Spleen (tissue), 11 donors: ENCODE measurements at regions not wholly inside any gene's neighbourhood (a gene's known extent, or its start where the extent isn't known, plus 50 kb on each side); places are given as distances from the start of the nearest gene placed in this dataset.
"Not testable (repeated sequence)": the region's sequence is repeated elsewhere in the genome, so short reads cannot be mapped to it uniquely, and the experiment has no call there.

Experiments used
- DNase-seq: peaks from one replicate; pipeline ENCODE4 v3.0.0-alpha.2; 2020
- H3K27ac ChIP-seq, 8 donors: fragments of 200-600 bp; sonication (generic) in 7 of 8; 1 replicate in 4 of 8; 2 replicates in 4 of 8; pipeline versions ENCODE4 v1.5.0 to v1.8.0; 2016 to 2021; ENCODE audit warnings: inconsistent platforms in 4 of 8, mild to moderate bottlenecking in 4 of 8, moderate library complexity in 1 of 8
- H3K27me3 ChIP-seq, 7 donors: fragments of 200-600 bp; sonication (generic) in 6 of 7; replicated peaks in 1 of 7; 1 replicate in 4 of 7; 2 replicates in 3 of 7; pipeline versions ENCODE4 v1.5.0 to v1.8.0; 2016 to 2021; ENCODE audit warnings: inconsistent platforms in 3 of 7, mild to moderate bottlenecking in 1 of 7
- H3K36me3 ChIP-seq, 6 donors: fragments of 200-600 bp; sonication (generic) in 5 of 6; 1 replicate in 4 of 6; 2 replicates in 2 of 6; pipeline versions ENCODE4 v1.5.0 to v1.8.0; 2016 to 2021; ENCODE audit warnings: inconsistent platforms in 2 of 6
- H3K4me1 ChIP-seq, 6 donors: fragments of 200-600 bp; sonication (generic) in 5 of 6; 1 replicate in 3 of 6; 2 replicates in 3 of 6; pipeline versions ENCODE4 v1.5.0 to v1.8.0; 2016 to 2021; ENCODE audit warnings: inconsistent platforms in 3 of 6
- H3K4me3 ChIP-seq, 8 donors: fragments of 200-600 bp; sonication (generic) in 7 of 8; 1 replicate in 4 of 8; 2 replicates in 4 of 8; pipeline versions ENCODE4 v1.5.0 to v1.8.0; 2016 to 2021; ENCODE audit warnings: inconsistent platforms in 4 of 8, mild to moderate bottlenecking in 4 of 8, moderate library complexity in 2 of 8
- H3K9me3 ChIP-seq, 8 donors: fragments of 200-600 bp; sonication (generic) in 7 of 8; 1 replicate in 4 of 8; 2 replicates in 4 of 8; pipeline versions ENCODE4 v1.5.0 to v1.8.0; 2016 to 2021; ENCODE audit warnings: inconsistent platforms in 4 of 8
- CTCF ChIP-seq, 11 experiments: fragments of 200-600 bp in 7 of 11; fragments of 450-650 bp in 4 of 11; sonication (generic) in 4 of 11; IDR thresholded peaks in 8 of 11; conservative IDR thresholded peaks in 3 of 11; 1 replicate in 7 of 11; 2 replicates in 4 of 11; pipeline versions ENCODE4 v1.4.0 to v1.8.0; 2016 to 2021; ENCODE audit warnings: antibody characterized with exemption in 11 of 11, inconsistent platforms in 4 of 11, mild to moderate bottlenecking in 1 of 11
- POLR2A ChIP-seq, 3 donors: fragments of 450-650 bp; IDR thresholded peaks; one replicate each; pipeline ENCODE4 v1.5.1; 2017; ENCODE audit warnings: antibody characterized with exemption in 3 of 3, mild to moderate bottlenecking in 1 of 3
- POLR2AphosphoS5 ChIP-seq, 3 donors: sonication (generic); formaldehyde crosslinking; IDR thresholded peaks; one replicate each; pipeline ENCODE4 v1.5.1; 2017; ENCODE audit warnings: antibody characterized with exemption in 3 of 3
- WGBS, 5 donors: extraction: QIAGEN DNeasy Blood & Tissue Kit in 3 of 5; methylation state at CpG; one replicate each; pipeline versions ENCODE4 v1.1.5 to v1.1.7; 2013 to 2018; 5-methylcytosine and 5-hydroxymethylcytosine counted together
- intact Hi-C: fragments of 100-400 bp; cut with DNase I; formaldehyde crosslinking; loops from one replicate; pipeline ENCODE4 v1.15.0; 2023; ENCODE audit warnings: low total_unique reads
- donor health status: healthy with polysubstance abuse.
- donor health status: DM: no; HTN: no; CAD: no; lungs with moderate emphysema.
- donor health status: DM: no; HTN: no; CAD: no.
- donor health status: Bipolar disorder and iron deficiency.
- donor health status: healthy.
- donor health status: DM: no; HTN: no; CAD: no.
- donor health status: DM: yes; HTN: yes; CAD: no.

- intact Hi-C loops, result no loop called here
- peak; percentile 91 for DNase-seq
- no peaks in the 10 kb centered on the region for H3K9me3 ChIP-seq
- peak overlapping the region in 1 of 8 donors; percentile 37 for H3K27ac ChIP-seq
- peak overlapping the region in 1 of 8 donors; percentile 43 for H3K4me3 ChIP-seq
- WGBS, 5 donors, result 12 to 25% (median 20%) methylated on average over 12 to 22 of the region's 24 CpGs
- no peaks in the 10 kb centered on the region for H3K27me3 ChIP-seq
- H3K36me3 ChIP-seq, result no peaks in the 10 kb centered on the region
- peaks cover 0 to 32% (median 9%) of the 10 kb centered on the region in 6 donors for H3K4me1 ChIP-seq
- TF ChIP-seq POLR2A (IDR thresholded peaks at IDR 0.05) (no peak), CTCF (IDR thresholded peaks at IDR 0.05 in 8 of 11, conservative IDR thresholded peaks at IDR 0.05 in 3 of 11) (no peak), POLR2AphosphoS5 (IDR thresholded peaks at IDR 0.05) (peak; percentile 68 to 81 (median 79))
These were observed 115.8 kb downstream of the NPIPB11 start for GRCh38 chr16:29290631-29291247.

DNA sequence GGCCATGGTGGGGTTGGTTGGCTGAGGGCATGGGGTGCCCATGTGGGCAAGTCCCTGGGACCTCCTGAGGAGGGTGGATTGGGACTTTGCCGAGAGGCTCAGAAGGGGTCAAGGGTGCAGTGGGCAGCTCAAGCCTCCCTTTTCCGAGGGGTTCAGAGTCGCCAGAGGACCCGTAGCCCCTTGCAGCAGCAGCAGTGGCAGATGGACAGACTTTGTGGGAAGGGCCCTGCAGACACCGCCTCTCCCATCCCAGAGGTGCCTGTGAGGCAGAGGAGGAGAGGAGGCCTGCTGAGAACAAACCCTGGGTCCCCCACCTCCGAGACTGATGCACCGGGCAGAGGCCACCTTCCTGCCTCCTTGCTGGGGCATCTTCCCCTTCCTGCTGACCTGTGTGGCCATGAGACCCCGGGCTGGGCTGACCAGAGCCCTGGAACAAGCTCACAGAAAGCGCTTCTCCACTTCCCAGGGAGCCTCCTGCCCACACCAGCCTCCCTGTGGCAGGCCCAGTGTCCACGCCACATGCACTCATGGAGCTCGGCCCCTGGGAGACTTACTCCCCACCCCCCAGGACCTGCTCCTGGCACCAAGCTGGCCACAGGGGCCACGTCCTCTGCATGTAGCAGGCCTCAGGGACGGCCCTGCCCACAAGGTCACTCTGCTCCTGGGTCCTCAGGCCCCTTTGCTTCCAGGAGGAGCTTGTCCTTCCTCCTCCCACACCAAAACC lies 116.8 kb downstream of the NPIPB11 start:
- H3K27me3 ChIP-seq, H3K4me3 ChIP-seq, H3K9me3 ChIP-seq, intact Hi-C loops, H3K36me3 ChIP-seq: not testable (repeated sequence)
- 64 to 92% (median 83%) methylated on average over 2 to 12 of the region's 13 CpGs for WGBS, 5 donors
- peaks cover 0 to 38% (median 16%) of the 10 kb centered on the region in 6 donors for H3K4me1 ChIP-seq
- H3K27ac ChIP-seq, result peak overlapping the region in 1 of 8 donors; percentile 35
- DNase-seq, result peak; percentile 61

DNA sequence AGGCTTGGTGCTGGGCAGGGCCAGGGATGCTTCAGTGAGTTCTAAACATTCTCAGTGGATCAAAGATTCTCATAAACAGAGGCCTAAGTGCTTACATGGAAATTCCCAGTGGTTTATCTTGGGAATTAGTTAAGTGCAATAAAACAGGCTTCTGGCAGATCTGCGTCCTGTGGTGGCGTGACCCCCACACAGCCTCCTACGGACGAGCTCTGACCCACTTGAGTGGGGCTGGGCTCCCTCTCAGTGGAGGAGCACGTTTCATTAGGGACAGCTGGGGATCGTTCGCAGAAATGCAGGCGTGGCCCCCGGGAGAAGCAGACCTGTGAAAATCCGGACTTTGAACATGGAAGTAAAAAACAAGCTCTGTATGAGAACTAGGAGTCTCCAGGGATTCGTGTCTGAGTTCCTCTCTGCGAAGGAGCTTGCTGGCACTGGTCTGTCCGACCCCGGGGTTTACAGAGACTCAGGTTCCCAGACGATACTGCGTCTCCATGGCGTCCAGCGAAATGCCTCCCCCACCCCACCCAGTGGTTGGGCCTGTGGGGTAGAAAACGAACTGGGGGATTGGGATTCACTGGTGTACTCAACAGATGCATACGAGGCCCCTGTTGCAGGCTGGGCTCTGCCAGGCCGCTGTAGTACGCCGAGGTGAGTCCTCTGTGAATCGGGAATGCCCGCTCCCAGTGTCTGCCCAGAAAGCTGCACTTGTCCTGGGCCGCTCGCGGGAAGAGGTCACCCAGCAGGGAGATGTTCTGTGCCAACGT lies 117.6 kb downstream of the NPIPB11 start:
- H3K4me3 ChIP-seq, intact Hi-C loops, H3K9me3 ChIP-seq, H3K36me3 ChIP-seq, H3K27me3 ChIP-seq: not testable (repeated sequence)
- peak; percentile 58 for DNase-seq
- WGBS, 5 donors, result 82 to 89% (median 87%) methylated on average over 25 to 29 of the region's 29 CpGs
- Histone ChIP-seq H3K27ac (peak overlapping the region in 2 of 8 donors; percentile 28 to 35), H3K4me1 (peaks cover 0 to 45% (median 18%) of the 10 kb centered on the region in 6 donors)
- TF ChIP-seq POLR2AphosphoS5 (IDR thresholded peaks at IDR 0.05), result peak in 2 of 3 donors; percentile 59 to 61

DNA sequence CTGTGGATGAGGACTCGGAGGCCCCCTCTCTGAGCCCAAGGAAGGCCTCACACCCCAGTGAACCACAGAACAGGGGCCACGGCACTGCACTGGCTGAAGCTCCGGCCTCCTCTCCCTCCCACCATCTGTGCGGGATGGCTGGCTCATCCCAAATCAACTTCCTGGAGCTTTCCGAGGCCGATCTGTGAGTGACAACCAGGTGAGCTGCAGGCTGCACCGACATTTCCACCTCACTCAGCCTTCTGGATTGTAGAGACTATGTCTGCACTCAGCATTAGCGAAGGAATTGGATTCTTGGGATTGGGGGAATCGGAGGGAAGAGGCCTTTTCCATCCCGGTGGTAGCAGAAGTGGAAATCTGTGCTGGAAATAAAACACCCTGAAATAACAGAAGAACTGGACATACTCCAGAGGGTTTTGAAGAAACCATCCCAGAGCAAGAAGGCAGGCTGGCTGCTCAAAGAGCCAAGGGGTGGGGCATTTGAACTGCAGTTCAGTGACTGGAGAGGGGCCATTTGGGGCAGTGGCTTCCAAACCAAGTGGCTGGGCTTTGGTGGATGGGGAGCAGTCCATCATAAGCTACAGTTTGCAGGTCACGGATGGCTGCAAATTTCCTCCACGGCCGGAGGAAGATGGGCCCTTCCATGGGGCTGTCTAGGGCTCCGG lies 118.5 kb downstream of the NPIPB11 start:
- Histone ChIP-seq H3K27ac (peak overlapping the region in 2 of 8 donors; percentile 28 to 35), H3K4me1 (peaks cover 0 to 48% (median 18%) of the 10 kb centered on the region in 6 donors)
- 74 to 93% (median 88%) methylated on average over 7 to 14 of the region's 14 CpGs for WGBS, 5 donors
- H3K4me3 ChIP-seq, H3K36me3 ChIP-seq, DNase-seq, H3K27me3 ChIP-seq, H3K9me3 ChIP-seq, intact Hi-C loops: not testable (repeated sequence)

GRCh38 chr16:29287246-29287645 lies 119.3 kb downstream of the NPIPB11 start:
- DNase-seq, H3K9me3 ChIP-seq, H3K27me3 ChIP-seq, H3K27ac ChIP-seq, H3K4me3 ChIP-seq, intact Hi-C loops, H3K36me3 ChIP-seq: not testable (repeated sequence)
- WGBS, 5 donors, result 63 to 80% (median 73%) methylated on average over 3 to 5 of the region's 5 CpGs
- peaks cover 0 to 48% (median 18%) of the 10 kb centered on the region in 6 donors for H3K4me1 ChIP-seq

DNA sequence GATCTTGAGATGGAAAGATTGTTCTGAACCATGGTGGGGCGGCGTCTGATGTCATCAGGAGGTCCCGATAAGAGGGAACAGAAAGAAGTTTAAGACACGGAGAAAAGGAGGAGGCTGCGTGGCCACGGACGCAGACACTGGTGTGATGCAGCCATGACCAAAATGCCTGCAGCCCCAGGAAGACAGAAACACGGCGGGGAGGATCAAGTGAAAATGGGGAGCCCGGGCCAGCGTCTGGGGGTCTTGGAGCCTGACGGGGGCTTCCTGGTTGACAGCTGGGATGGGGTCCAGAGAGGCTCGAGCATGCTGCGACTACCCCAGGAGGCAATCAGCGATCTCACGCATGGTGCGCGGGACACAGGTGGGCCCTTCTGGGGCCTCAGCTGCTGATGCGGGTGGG lies 119.7 kb downstream of the NPIPB11 start:
- H3K4me3 ChIP-seq, H3K36me3 ChIP-seq, H3K9me3 ChIP-seq, intact Hi-C loops, H3K27me3 ChIP-seq, H3K27ac ChIP-seq: not testable (repeated sequence)
- peaks cover 0 to 45% (median 18%) of the 10 kb centered on the region in 6 donors for H3K4me1 ChIP-seq
- DNase-seq, result peak; percentile 46
- WGBS, 5 donors, result 83 to 92% (median 88%) methylated on average over 15 to 18 of the region's 19 CpGs

- H3K27ac ChIP-seq, H3K27me3 ChIP-seq, H3K4me3 ChIP-seq, H3K9me3 ChIP-seq, intact Hi-C loops, H3K36me3 ChIP-seq: not testable (repeated sequence)
- 78 to 96% (median 96%) methylated on average over 14 to 15 of the region's 15 CpGs for WGBS, 5 donors
- DNase-seq, result peak; percentile 57
- peaks cover 0 to 39% (median 18%) of the 10 kb centered on the region in 6 donors for H3K4me1 ChIP-seq
These were observed 120.3 kb downstream of the NPIPB11 start for GRCh38 chr16:29286161-29286560.

DNA sequence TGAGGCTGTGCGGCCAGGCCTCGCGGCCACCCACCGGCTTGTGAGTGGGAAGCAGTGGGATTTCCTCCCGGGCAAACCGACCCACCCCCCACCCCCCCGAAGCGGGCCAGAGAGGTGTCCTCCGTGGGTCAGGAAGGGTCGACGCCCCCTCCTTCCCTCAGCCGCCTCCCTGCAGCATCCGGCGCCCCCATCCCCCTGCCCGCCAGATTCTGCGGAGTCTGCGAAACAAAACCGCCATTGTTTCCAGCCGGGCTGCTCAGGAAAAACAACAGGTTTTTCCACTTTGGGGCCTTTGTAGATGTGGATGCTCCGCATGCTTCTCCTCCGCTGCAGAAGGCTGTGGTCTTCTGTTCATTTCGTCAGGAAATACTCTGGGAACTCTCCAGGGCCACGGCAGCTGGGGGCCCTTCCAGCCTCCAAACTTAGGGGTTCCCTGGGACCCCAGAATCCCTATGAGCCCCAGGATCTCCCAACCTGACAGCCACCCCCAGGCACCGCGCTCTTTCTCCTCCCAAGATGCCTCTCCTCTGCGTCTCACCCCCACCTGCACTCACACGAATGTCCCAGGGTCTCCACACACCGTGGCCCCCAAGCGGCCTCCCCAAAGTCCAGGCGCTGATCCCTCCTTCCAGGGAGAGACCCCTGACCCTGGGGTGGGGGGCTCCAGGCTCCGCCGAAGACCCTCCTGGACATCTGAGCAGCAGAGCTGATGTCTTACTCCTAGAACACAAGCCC lies 121.2 kb downstream of the NPIPB11 start:
- WGBS, 5 donors, result 39 to 62% (median 49%) methylated on average over 18 to 32 of the region's 32 CpGs
- H3K27ac ChIP-seq, H3K36me3 ChIP-seq, H3K4me3 ChIP-seq, intact Hi-C loops, H3K27me3 ChIP-seq, H3K9me3 ChIP-seq: not testable (repeated sequence)
- peak; percentile 61 for DNase-seq
- H3K4me1 ChIP-seq, result peaks cover 0 to 31% (median 14%) of the 10 kb centered on the region in 6 donors
